Stimulated activated CD4-positive, alpha-beta T cell treated with anti-CD3 and anti-CD28 coated beads, TNF-alpha, amount 100 ng/mL, for 4 hours (primary cell): ENCODE measurements at regions not wholly inside any gene's neighbourhood (a gene's known extent, or its start where the extent isn't known, plus 50 kb on each side); places are given as distances from the start of the nearest gene placed in this dataset.

Experiments
- DNase-seq, 3 experiments: peaks; one replicate each; pipeline ENCODE4 v3.0.0-alpha.2; 2020; ENCODE audit warnings: low read depth in 3 of 3

DNA sequence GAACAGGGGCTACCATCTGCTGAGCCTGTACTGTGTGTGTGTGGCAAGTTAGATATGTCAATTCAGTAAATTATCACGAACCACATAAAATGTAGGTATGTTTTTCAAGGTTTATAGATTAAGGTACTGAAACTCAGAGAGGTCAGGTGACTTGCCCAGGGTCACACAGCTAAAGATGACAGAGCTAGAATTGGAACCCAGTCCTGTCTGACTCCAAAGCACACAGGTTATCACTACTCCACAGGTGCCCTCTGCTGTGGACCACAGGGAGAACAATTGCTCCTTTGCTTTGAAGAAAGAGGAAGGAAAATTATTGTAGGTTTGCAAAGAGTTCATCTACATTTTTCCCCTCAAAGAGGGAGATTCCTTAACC lies 229.7 kb upstream of the AGAP1 start:
- DNase-seq, result no peak

GRCh38 chr2:235264512-235264911 lies 229.3 kb upstream of the AGAP1 start:
- DNase-seq, result no peak

DNA sequence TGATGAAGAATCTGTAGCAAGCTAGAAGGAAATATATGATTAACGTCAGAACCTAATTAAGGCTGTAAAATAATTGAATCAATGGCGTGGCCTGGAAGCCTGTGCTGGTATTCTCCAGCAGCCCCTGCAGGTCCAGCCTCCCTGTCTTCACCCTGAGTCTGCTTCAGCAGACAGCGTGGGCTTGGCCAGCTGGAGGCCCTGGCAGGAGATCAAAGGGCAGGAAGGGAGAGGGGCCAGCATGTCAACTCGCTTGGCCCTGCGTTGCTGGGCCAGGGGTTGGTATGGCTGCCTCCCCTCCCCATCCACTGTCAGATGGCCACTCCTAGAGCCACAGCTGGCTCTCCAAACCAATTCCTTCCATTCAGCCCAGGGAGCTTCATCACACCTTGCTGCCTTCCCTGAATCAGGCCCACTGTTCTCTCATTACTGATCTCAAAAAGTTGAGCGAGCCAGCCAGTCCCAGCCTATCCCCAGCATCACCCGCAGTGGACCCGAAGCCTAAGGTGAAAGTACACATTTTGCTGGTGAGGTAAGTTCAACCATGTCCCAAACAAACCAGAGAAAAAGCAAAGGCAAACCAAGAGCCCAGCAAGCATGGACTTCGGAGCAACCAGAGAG lies 228.4 kb upstream of the AGAP1 start:
- no peak for DNase-seq

GRCh38 chr2:235267251-235267650 lies 226.6 kb upstream of the AGAP1 start:
- DNase-seq, result no peak

GRCh38 chr2:235268535-235268934 lies 225.3 kb upstream of the AGAP1 start:
- DNase-seq, result no peak

DNA sequence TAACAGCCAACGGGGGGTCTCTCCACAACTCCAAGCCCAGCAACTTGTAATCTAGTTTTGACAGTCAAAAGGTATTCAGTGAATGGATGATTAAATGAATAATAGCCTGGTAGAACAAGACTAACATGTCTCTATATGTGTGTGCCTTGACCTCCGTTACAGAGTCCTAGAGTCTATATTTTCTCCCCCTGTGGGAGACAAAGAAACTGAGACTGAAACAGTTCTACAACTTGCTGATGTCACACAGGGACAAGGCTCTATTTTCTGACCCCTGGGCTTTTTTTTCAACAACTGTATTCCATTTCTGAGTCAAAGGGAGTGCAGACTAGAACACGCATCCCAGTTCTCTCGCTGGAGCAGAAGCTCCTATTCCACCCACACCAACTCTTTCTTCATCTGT lies 223.6 kb upstream of the AGAP1 start:
- no peak for DNase-seq

DNA sequence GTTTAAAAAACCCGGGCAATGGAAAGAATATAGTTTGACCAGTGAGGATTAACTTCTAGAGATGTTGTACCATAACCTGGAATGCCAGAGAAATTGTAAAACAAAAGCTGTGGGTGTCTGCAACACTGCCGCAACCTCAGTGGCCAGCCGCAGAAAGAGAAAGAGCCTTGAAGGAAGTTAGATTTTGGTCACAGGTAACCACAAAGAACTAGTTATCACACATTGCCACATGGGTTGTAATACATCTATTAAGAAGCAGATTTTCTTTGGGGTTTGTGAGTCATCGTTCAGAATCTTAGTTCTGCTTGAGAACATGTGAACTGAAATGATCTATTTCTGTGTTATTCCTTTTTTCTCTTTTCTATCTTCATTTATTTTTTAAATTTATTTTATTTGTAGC lies 222.9 kb upstream of the AGAP1 start:
- no peak for DNase-seq

DNA sequence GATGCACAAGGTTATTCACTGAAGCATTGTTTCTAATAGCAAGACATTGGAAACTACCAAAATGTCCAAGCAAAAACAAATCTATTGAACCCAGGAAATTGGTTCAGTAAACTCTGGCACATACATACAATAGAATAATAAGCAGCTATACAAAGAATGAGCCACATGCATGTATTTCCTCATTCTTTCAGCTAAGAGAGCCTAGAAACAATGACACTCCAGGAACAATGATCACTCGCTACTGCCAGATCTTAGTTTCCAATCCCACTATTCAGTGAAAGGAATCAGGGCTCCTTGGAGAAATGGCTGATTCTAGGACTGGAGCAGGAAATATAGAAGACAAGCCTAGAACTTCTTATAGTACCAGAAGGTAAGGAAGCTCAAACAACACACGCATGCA lies 221.9 kb upstream of the AGAP1 start:
- DNase-seq, result no peak

GRCh38 chr2:235274023-235274422 lies 219.8 kb upstream of the AGAP1 start:
- DNase-seq, result no peak

GRCh38 chr2:235277485-235277884 lies 216.4 kb upstream of the AGAP1 start:
- DNase-seq, result no peak

GRCh38 chr2:235278771-235279355 lies 215.0 kb upstream of the AGAP1 start:
- no peak for DNase-seq

DNA sequence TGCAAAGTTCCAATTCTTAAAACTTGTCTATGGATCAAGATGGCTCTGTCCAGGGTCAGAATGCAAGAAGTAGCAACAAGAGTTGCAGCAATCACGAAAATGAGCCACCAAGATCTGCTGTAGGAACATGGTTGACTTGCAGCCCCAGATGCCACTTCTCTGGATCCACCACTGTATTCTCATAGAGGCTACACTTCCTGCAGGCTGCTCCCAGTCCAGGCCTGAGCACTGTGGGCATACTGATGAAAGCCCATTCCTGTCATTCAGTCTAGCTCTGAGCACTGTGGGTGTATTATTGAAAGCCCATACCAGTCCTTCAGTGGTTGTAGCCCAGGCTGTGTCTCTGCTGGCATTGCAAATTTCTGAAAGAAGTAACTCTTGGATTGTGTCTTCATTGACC lies 213.9 kb upstream of the AGAP1 start:
- DNase-seq, result no peak

- no peak for DNase-seq
These were observed 210.6 kb upstream of the AGAP1 start for GRCh38 chr2:235283246-235283645.

- no peak for DNase-seq
These were observed 207.0 kb upstream of the AGAP1 start for GRCh38 chr2:235286622-235287374.

GRCh38 chr2:235287375-235287733 lies 206.5 kb upstream of the AGAP1 start:
- no peak for DNase-seq

GRCh38 chr2:235291461-235291860 lies 202.4 kb upstream of the AGAP1 start:
- no peak for DNase-seq

- DNase-seq, result no peak
These were observed 200.8 kb upstream of the AGAP1 start for GRCh38 chr2:235293061-235293460.

DNA sequence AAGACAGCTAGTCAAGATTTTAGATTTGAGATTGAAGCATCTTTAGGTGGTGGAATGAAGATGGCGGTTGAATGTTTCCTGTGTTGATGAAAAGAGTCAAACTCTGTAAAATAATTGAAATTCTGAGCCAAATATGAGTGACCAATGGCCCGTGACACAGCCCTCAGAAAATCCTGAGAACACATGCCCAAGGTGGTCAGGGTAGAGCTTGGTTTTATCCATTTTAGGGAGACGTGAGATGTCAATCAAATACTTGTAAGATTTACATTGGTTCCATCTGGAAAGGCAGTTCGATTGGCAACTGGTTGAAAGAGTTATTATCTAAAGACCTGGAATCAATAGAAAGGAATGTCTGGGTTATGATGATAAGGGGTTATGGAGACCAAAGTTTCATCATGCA lies 198.0 kb upstream of the AGAP1 start:
- DNase-seq, result no peak

GRCh38 chr2:235300368-235301201 lies 193.3 kb upstream of the AGAP1 start:
- no peak for DNase-seq

DNA sequence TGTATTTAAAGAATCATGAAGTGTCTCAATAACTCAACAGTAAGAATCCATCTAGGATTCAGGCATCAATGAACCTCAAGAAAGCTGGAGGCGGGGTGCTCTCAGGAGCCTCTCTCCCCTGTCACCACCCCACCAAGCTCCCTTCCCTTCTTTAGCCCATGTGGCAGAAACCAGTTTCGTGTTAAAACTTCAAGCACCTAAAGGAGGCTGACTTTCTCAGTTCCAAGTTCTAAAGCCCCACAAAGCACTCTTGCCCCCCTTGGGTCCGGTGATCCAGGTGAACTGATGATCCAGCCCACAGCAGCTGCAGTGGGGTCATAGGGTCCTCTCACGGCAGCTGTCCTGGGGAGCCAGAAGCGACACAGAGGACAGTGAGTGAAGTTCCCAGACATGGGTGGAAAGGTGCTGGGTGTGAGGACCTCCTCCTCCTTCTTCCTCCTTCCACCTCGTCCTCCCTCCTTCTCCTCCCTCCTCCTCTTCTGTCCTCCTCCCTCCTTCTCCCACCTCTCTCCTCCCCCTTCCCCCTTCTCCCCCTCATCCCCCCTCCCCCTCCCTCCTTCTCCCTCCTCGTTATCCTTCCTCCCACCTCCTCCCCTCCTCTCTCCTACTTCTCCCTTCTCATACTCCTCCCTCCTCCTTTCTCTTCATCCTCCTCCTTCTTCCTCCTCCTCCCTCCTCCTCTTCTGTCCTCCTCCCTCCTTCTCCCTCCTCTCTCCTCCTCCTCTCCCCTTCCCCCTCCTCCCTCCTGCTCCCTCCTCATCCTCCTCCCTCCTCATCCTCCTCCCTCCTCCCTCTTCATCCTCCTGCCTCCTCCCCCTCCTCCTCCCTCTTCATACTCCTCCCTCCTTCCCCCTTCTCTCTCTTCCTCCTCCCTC lies 192.4 kb upstream of the AGAP1 start:
- DNase-seq, result no peak

- DNase-seq, result no peak
These were observed 191.6 kb upstream of the AGAP1 start for GRCh38 chr2:235302263-235302662.
